ENCODE measurements at regions not wholly inside any gene's neighbourhood (a gene's known extent, or its start where the extent isn't known, plus 50 kb on each side); places are given as distances from the start of the nearest gene placed in this dataset.
A peak's percentile ranks its signal among the peaks of the same experiment; 100 is the strongest.

- no peak for DNase-seq
Observed at GRCh38 chr7:25314731-25315267, 86.5 kb upstream of the NPVF start.

- no peak for DNase-seq
Observed at GRCh38 chr7:25316366-25316765, 88.1 kb upstream of the NPVF start.

- no peak for DNase-seq
Observed at GRCh38 chr7:25318047-25318446, 89.8 kb upstream of the NPVF start.

- DNase-seq: no peak
Observed at GRCh38 chr7:25319707-25320106, 91.4 kb upstream of the NPVF start.

- DNase-seq: no peak
Observed at GRCh38 chr7:25320791-25321190, 92.5 kb upstream of the NPVF start.

- DNase-seq: no peak
Observed at GRCh38 chr7:25321424-25321823, 93.1 kb upstream of the NPVF start.

- DNase-seq: peak; percentile 27
Observed at GRCh38 chr7:25322473-25322872, 94.2 kb upstream of the NPVF start.

GRCh38 chr7:25325186-25325757, 97.0 kb upstream of the NPVF start:
- DNase-seq: no peak

- DNase-seq: no peak
Observed at GRCh38 chr7:25326501-25327156, 98.3 kb upstream of the NPVF start.

GRCh38 chr7:25329815-25330214, 101.5 kb upstream of the NPVF start:
- no peak for DNase-seq

GRCh38 chr7:25333296-25333928, 105.1 kb upstream of the NPVF start:
- DNase-seq: no peak

- no peak for DNase-seq
Observed at GRCh38 chr7:25347360-25348066, 119.2 kb upstream of the NPVF start.

- DNase-seq: no peak
Observed at GRCh38 chr7:25348104-25348503, 119.8 kb upstream of the NPVF start.

- DNase-seq: no peak
Observed at GRCh38 chr7:25349283-25350017, 121.2 kb upstream of the NPVF start.

- no peak for DNase-seq
Observed at GRCh38 chr7:25350041-25350440, 121.8 kb upstream of the NPVF start.

- no peak for DNase-seq
Observed at GRCh38 chr7:25351761-25352160, 123.5 kb upstream of the NPVF start.

- DNase-seq: no peak
Observed at GRCh38 chr7:25353196-25353595, 124.9 kb upstream of the NPVF start.

- no peak for DNase-seq
Observed at GRCh38 chr7:25353732-25354131, 125.4 kb upstream of the NPVF start.

- DNase-seq: no peak
Observed at GRCh38 chr7:25356534-25357151, 128.4 kb upstream of the NPVF start.

- DNase-seq: no peak
Observed at GRCh38 chr7:25358926-25359325, 130.6 kb upstream of the NPVF start.

- DNase-seq: peak; percentile 61
Observed at GRCh38 chr7:25359471-25360059, 131.3 kb upstream of the NPVF start.

GRCh38 chr7:25360451-25360850, 132.2 kb upstream of the NPVF start:
- DNase-seq: no peak
